ENCODE measurements at regions not wholly inside any gene's neighbourhood (a gene's known extent, or its start where the extent isn't known, plus 50 kb on each side); places are given as distances from the start of the nearest gene placed in this dataset.

DNA sequence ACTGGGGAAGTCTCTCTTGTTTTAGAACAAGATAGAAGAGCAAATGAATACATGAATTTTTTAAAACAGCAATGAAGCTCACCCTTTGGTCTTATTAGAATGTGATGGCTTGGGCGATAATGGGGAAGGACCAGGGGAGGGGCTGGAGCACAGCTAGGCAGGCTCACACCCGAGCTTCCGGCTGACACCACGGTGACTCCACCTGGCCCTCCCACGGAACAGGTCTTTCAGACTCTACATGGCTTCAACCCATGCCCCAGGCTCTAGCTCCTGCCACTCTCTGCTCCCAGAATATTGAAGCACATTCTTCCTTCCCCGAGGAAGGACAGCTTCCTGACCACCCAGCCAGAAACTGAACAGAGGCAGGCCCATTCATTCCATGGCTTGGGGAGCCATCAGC lies 127.5 kb upstream of the AGAP1 start:
- no peak for TF ChIP-seq GABPA (IDR thresholded peaks at IDR 0.05; ENCODE audit: low read depth)
- TF ChIP-seq, protein P1, sequence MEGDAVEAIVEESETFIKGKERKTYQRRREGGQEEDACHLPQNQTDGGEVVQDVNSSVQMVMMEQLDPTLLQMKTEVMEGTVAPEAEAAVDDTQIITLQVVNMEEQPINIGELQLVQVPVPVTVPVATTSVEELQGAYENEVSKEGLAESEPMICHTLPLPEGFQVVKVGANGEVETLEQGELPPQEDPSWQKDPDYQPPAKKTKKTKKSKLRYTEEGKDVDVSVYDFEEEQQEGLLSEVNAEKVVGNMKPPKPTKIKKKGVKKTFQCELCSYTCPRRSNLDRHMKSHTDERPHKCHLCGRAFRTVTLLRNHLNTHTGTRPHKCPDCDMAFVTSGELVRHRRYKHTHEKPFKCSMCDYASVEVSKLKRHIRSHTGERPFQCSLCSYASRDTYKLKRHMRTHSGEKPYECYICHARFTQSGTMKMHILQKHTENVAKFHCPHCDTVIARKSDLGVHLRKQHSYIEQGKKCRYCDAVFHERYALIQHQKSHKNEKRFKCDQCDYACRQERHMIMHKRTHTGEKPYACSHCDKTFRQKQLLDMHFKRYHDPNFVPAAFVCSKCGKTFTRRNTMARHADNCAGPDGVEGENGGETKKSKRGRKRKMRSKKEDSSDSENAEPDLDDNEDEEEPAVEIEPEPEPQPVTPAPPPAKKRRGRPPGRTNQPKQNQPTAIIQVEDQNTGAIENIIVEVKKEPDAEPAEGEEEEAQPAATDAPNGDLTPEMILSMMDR (IDR thresholded peaks at IDR 0.05; ENCODE audit: insufficient read depth, low read length) = no peak
